Muscle layer of duodenum (tissue), 2 donors: ENCODE measurements at regions not wholly inside any gene's neighbourhood (a gene's known extent, or its start where the extent isn't known, plus 50 kb on each side); places are given as distances from the start of the nearest gene placed in this dataset.
"Not testable (repeated sequence)": the region's sequence is repeated elsewhere in the genome, so short reads cannot be mapped to it uniquely, and the experiment has no call there.

Experiments used
- H3K27ac ChIP-seq: one replicate; pipeline ENCODE4 v1.7.0; 2013; ENCODE audit warnings: mild to moderate bottlenecking, low read length
- H3K27me3 ChIP-seq: one replicate; pipeline ENCODE4 v1.7.0; 2013; ENCODE audit warnings: low read depth, mild to moderate bottlenecking, control low read depth, low read length
- H3K36me3 ChIP-seq, 2 donors: one replicate each; pipeline ENCODE4 v1.7.0; 2013; ENCODE audit warnings: low read length in 2 of 2, control low read depth in 1 of 2, mild to moderate bottlenecking in 1 of 2; ENCODE audit not compliant: insufficient read depth in 2 of 2, control insufficient read depth in 1 of 2
- H3K4me1 ChIP-seq, 2 donors: one replicate each; pipeline ENCODE4 v1.7.0; 2013; ENCODE audit warnings: low read length in 2 of 2, mild to moderate bottlenecking in 2 of 2, control low read depth in 1 of 2, moderate library complexity in 1 of 2; ENCODE audit not compliant: insufficient read depth in 2 of 2, control insufficient read depth in 1 of 2
- H3K4me3 ChIP-seq, 2 donors: one replicate each; pipeline ENCODE4 v1.7.0; 2013; ENCODE audit warnings: low read length in 2 of 2, low read depth in 1 of 2, mild to moderate bottlenecking in 1 of 2
- H3K9me3 ChIP-seq, 2 donors: one replicate each; pipeline ENCODE4 v1.7.0; 2013; ENCODE audit warnings: low read length in 2 of 2, control low read depth in 1 of 2, mild to moderate bottlenecking in 1 of 2; ENCODE audit not compliant: control insufficient read depth in 1 of 2
- donor health status: healthy.

DNA sequence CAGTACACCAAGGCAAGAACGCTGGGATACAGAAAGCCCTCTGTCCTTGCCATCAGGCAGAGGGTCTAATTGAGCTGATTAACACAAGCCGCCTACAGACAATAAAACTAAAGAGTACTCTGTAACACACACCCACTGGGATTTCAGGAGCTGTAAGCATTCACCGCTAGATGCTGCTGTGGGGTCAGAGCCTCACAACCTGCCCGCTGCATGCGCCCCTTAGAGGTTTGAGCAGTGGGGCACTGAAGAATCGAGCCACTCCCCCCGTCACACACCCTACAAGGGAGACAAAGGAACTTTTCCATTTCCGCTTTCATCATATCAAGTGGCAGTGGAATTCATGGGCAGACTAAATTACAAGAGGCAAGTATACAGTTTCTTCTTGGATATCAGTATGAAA, 1080.6 kb downstream of the PCDH17 start:
- Histone ChIP-seq H3K27me3 (no peaks in the 10 kb centered on the region), H3K9me3 (no peaks in the 10 kb centered on the region), H3K4me3 (no peak overlapping the region), H3K27ac (no peak overlapping the region), H3K4me1 (no peaks in the 10 kb centered on the region), H3K36me3 (no peaks in the 10 kb centered on the region)

DNA sequence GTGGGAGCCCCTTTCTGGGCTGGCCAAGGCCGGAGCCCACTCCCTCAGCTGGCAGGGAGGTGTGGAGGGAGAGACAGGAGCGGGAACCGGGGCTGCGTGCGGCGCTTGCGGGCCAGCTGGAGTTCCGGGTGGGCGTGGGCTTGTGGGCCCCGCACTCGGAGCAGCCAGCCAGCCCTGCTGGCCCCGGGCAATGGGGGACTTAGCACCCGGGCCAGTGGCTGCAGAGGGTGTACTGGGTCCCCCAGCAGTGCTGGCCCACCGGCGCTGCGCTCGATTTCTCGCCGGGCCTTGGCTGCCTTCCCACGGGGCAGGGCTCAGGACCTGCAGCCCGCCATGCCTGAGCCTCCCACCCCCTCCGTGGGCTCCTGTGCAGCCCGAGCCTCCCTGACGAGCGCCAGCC, 1082.5 kb downstream of the PCDH17 start:
- H3K27me3 ChIP-seq, H3K27ac ChIP-seq, H3K4me1 ChIP-seq, H3K9me3 ChIP-seq, H3K4me3 ChIP-seq, H3K36me3 ChIP-seq: not testable (repeated sequence)

DNA sequence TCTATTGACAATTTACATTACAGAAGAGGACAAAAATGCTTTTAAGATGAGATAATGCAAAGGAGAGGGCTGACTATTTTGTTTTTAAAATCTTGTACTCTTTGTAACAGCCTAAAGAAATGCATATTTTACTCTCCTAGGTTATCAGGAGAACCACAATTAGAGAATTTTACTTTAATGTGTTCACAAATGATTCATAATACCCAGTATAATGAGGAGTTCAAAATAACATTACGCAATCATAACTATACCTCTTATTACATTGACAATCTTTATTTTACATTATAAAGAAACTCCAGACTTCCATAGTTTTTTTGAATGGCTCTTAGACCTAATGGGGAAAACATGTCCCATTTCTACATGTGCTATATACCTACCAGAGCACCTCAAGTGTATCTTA, 1089.7 kb downstream of the PCDH17 start:
- no peak overlapping the region for H3K4me3 ChIP-seq
- H3K9me3 ChIP-seq = peaks cover 0 to 3% of the 10 kb centered on the region in 2 donors
- H3K4me1 ChIP-seq = no peaks in the 10 kb centered on the region
- no peaks in the 10 kb centered on the region for H3K36me3 ChIP-seq
- no peak overlapping the region for H3K27ac ChIP-seq
- H3K27me3 ChIP-seq = no peaks in the 10 kb centered on the region

GRCh38 chr13:58728126-58728525, 1096.6 kb downstream of the PCDH17 start:
- Histone ChIP-seq H3K36me3 (no peaks in the 10 kb centered on the region), H3K27ac (no peak overlapping the region), H3K27me3 (no peaks in the 10 kb centered on the region), H3K4me1 (no peaks in the 10 kb centered on the region), H3K4me3 (no peak overlapping the region), H3K9me3 (peaks cover 0 to 3% of the 10 kb centered on the region in 2 donors)

DNA sequence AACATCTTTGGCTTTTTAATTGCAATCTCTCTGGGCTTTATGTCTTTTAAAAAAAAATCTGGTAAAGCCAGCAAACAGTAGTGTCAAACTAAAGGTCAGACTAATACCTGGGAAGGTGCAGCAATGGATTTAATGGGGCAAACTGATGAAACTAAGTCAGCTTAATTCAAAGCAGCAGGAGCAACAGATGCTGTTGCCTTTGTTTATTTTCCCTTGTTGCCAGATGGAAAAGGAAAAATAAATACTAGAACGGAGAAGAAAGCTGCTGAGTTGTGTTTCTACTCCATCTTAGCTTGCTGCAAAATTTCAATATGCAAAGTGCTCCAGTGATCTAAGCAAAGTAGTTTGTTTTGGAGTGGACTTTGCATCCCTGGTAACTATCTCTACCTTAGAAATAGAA, 1097.8 kb downstream of the PCDH17 start:
- H3K9me3 ChIP-seq = no peaks in the 10 kb centered on the region
- no peak overlapping the region for H3K4me3 ChIP-seq
- H3K4me1 ChIP-seq = no peaks in the 10 kb centered on the region
- no peaks in the 10 kb centered on the region for H3K27me3 ChIP-seq
- H3K27ac ChIP-seq = no peak overlapping the region
- no peaks in the 10 kb centered on the region for H3K36me3 ChIP-seq

DNA sequence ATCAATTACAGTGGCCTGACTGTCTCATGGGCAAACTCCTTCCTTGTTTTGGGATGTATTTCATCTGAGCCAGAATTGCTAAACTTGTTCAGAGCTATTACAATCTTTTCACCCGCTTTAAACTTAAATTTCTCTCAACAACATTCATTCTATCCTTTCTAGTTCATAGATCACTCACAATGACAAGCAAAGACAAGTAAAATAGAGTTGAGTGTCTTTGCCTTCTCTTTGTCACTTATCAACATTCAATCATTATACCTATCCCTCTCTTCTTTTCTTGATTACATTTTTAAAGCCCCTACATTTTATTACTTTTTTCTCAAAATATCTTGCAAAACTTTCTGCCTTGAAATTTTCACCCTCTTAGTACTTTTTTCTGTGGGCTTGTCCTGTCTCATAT, 1113.1 kb downstream of the PCDH17 start:
- H3K36me3 ChIP-seq = no peaks in the 10 kb centered on the region
- no peaks in the 10 kb centered on the region for H3K9me3 ChIP-seq
- H3K27ac ChIP-seq = no peak overlapping the region
- H3K27me3 ChIP-seq = no peaks in the 10 kb centered on the region
- H3K4me1 ChIP-seq = no peaks in the 10 kb centered on the region
- no peak overlapping the region for H3K4me3 ChIP-seq

DNA sequence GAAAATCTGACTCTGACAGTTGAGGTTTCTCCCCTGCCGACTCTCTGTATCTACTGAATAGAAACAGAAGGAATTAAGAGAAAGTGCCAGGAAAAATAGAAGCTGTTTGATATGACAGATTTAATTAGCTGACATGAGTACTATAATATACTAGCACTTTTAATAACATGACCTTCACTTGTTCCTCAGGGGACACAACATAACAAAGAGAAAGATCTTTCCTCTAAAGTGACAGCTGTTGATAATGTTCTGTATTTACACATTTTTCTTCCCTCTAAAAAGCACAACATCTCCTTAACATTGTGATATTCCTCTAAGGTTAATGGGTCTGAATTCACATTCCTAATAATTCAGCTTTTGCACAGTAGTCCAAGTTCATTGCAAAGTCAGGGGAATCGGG, 1136.0 kb downstream of the PCDH17 start:
- Histone ChIP-seq H3K36me3 (no peaks in the 10 kb centered on the region), H3K4me1 (no peaks in the 10 kb centered on the region), H3K27ac (no peak overlapping the region), H3K4me3 (no peak overlapping the region), H3K9me3 (no peaks in the 10 kb centered on the region), H3K27me3 (no peaks in the 10 kb centered on the region)

DNA sequence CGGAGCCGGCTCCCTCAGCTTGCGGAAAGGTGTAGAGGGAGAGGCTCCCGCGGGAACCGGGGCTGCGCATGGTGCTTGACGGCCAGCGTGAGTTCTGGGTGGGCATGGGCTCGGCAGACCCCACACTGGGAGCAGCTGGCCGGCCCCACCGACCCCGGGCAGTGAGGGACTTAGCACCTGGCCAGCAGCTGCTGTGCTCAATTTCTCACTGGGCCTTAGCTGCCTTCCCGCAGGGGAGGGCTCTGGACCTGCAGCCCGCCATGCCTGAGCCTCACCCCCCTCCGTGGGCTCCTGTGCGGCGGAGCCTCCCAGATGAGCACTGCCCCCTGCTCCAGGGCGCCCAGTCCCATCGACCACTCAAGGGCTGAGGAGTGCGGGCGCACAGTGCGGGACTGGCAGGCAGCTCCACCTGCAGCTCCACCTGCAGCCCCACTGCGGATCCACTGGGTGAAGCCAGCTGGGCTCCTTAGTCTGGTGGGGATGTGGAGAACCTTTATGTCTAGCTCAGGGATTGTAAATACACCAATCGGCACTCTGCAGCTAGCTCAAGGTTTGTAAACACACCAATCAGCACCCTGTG, 1141.8 kb downstream of the PCDH17 start:
- Histone ChIP-seq H3K36me3 (no peaks in the 10 kb centered on the region), H3K4me3 (no peak overlapping the region)

GRCh38 chr13:58782736-58783135, 1151.2 kb downstream of the PCDH17 start:
- H3K27me3 ChIP-seq = no peaks in the 10 kb centered on the region
- H3K4me1 ChIP-seq = no peaks in the 10 kb centered on the region
- H3K36me3 ChIP-seq = no peaks in the 10 kb centered on the region
- H3K27ac ChIP-seq = no peak overlapping the region
- H3K4me3 ChIP-seq = no peak overlapping the region
- H3K9me3 ChIP-seq = peaks cover 0 to 4% of the 10 kb centered on the region in 2 donors

More for the DNA sequence above, 1141.8 kb downstream of the PCDH17 start:
- Histone ChIP-seq H3K27me3 (no peaks in the 10 kb centered on the region), H3K9me3 (peaks cover 0 to 4% of the 10 kb centered on the region in 2 donors), H3K4me1 (no peaks in the 10 kb centered on the region), H3K27ac (no peak overlapping the region)

DNA sequence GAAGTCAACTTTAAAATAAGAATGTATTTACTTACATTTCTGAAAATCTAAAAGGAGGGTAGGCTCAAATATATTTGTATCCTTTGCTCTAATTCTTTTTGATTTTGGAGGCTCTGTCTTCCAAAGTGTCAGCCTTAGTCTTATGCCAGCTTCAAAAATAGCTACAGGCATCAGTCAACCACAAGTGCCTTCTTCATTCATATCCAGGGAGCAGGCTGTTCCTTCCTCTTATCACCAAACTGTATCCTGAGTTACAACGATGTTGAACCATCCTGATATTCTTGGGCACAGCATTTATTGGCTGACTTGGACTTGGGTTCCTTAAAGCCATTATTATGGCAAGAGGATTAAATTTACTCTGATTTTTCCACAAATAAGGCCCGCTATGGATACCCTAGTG, 1161.3 kb downstream of the PCDH17 start:
- H3K27ac ChIP-seq = no peak overlapping the region
- H3K9me3 ChIP-seq = no peaks in the 10 kb centered on the region
- H3K4me1 ChIP-seq = no peaks in the 10 kb centered on the region
- H3K4me3 ChIP-seq = no peak overlapping the region
- no peaks in the 10 kb centered on the region for H3K36me3 ChIP-seq
- H3K27me3 ChIP-seq = no peaks in the 10 kb centered on the region

DNA sequence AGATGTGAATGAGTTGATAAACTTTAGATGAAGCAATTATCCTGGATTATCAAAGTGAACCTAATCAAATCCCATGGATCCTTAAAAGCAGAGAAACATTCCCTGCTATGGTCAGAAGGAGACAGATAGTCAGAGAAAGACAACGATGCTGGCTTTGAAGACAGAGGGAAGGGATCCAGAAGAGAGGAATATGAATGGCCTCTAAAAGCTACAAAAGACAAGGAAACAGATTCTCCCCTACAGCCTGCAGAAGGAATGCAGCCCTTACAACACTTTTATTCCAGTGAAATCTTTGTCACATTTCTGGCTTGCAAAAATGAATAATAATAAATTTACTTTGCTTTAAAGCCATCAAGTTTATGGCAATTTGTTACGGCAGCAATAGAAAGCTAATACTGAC, 1164.2 kb downstream of the PCDH17 start:
- H3K27ac ChIP-seq = no peak overlapping the region
- no peaks in the 10 kb centered on the region for H3K27me3 ChIP-seq
- no peaks in the 10 kb centered on the region for H3K4me1 ChIP-seq
- no peak overlapping the region for H3K4me3 ChIP-seq
- H3K9me3 ChIP-seq = no peaks in the 10 kb centered on the region
- H3K36me3 ChIP-seq = no peaks in the 10 kb centered on the region

DNA sequence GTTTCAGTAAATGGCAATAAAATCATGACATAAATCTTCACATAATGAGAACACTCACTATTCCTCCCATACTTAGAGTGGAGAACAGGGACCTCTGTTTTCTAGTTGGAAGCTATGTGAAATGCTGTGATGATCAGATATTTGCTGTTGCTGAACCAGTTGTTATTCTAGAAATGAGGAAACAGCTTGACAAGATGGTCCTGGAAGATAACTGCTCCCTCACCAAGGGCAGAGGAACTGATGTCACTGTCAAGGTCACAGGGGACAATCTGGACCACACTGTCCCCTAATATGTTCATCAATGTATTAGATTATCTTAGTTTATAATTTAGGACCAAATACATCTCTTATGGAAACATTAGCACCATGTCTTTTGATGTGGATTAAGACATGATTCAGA, 1173.3 kb downstream of the PCDH17 start:
- H3K27me3 ChIP-seq = no peaks in the 10 kb centered on the region
- H3K27ac ChIP-seq = no peak overlapping the region
- H3K4me1 ChIP-seq = no peaks in the 10 kb centered on the region
- no peaks in the 10 kb centered on the region for H3K36me3 ChIP-seq
- H3K9me3 ChIP-seq = no peaks in the 10 kb centered on the region
- H3K4me3 ChIP-seq = no peak overlapping the region
